ENCODE measurements at regions not wholly inside any gene's neighbourhood (a gene's known extent, or its start where the extent isn't known, plus 50 kb on each side); places are given as distances from the start of the nearest gene placed in this dataset.

DNA sequence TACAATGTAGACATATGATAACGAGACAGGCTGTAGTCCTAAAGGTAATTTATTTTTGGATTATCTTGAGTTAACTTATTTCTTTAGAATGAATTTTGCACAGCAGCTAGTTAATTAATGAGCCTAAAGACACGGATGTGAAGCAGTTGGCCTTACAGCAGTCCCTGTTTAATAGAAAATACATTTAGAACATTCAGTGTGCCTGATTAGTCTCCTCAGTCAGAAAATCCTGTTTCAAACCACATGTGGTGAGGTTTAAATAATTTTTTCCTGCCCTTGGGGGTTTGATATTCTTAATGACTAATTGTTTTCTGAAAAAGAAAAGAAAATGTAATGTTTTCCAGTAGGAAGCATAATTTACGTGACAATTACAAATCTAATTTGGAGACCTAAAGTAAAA is 494.2 kb upstream of the CDH8 start:
- TF ChIP-seq, protein P1, sequence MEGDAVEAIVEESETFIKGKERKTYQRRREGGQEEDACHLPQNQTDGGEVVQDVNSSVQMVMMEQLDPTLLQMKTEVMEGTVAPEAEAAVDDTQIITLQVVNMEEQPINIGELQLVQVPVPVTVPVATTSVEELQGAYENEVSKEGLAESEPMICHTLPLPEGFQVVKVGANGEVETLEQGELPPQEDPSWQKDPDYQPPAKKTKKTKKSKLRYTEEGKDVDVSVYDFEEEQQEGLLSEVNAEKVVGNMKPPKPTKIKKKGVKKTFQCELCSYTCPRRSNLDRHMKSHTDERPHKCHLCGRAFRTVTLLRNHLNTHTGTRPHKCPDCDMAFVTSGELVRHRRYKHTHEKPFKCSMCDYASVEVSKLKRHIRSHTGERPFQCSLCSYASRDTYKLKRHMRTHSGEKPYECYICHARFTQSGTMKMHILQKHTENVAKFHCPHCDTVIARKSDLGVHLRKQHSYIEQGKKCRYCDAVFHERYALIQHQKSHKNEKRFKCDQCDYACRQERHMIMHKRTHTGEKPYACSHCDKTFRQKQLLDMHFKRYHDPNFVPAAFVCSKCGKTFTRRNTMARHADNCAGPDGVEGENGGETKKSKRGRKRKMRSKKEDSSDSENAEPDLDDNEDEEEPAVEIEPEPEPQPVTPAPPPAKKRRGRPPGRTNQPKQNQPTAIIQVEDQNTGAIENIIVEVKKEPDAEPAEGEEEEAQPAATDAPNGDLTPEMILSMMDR (IDR thresholded peaks at IDR 0.05): no peak
- CTCF ChIA-PET: no interaction called here
- no TSS peak for BruUV-seq (replicated peaks)
- Histone ChIP-seq H3K4me1 (ENCODE audit: control insufficient read depth, insufficient read depth, low read length) (no peaks in the 10 kb centered on the region), H3K27ac (ENCODE audit: low read length) (no peak overlapping the region), H3K27me3 (ENCODE audit: control insufficient read depth, insufficient read depth, low read length) (no peaks in the 10 kb centered on the region), H3K4me3 (ENCODE audit: low read depth in 2 of 2, low read length in 2 of 2) (no peak overlapping the region), H3K9me3 (ENCODE audit: control insufficient read depth, insufficient read depth, low read depth, low read length) (no peaks in the 10 kb centered on the region), H3K36me3 (ENCODE audit: control insufficient read depth, insufficient read depth, low read length) (no peaks in the 10 kb centered on the region)
- no peak for ATAC-seq
- no peak for DNase-seq (ENCODE audit: low read depth, low spot score)
- intact Hi-C loops (cut with micrococcal nuclease; ENCODE audit: unreplicated experiment) (no loop called here), in situ Hi-C loops (cut with HindIII; ENCODE audit: low pct_unique_long_range_greater_than_20kb, low sequenced_read_pairs) (no loop called here)
- POLR2A ChIA-PET: no interaction called here

GRCh38 chr16:62516001-62516400 is 479.8 kb upstream of the CDH8 start:
- ChIA-PET CTCF (no interaction called here), POLR2A (no interaction called here)
- ATAC-seq: no peak
- H3K27ac ChIP-seq (ENCODE audit: low read length): no peak overlapping the region
- no peaks in the 10 kb centered on the region for H3K36me3 ChIP-seq (ENCODE audit: control insufficient read depth, insufficient read depth, low read length)
- intact Hi-C loops (cut with micrococcal nuclease; ENCODE audit: unreplicated experiment): no loop called here
- BruUV-seq (replicated peaks): no TSS peak
- no peaks in the 10 kb centered on the region for H3K9me3 ChIP-seq (ENCODE audit: control insufficient read depth, insufficient read depth, low read depth, low read length)
- DNase-seq (ENCODE audit: low read depth, low spot score): no peak
- no peak for TF ChIP-seq POLR2AphosphoS5 (IDR thresholded peaks at IDR 0.05; ENCODE audit: low read depth, low read length)
- TF ChIP-seq, protein P2, sequence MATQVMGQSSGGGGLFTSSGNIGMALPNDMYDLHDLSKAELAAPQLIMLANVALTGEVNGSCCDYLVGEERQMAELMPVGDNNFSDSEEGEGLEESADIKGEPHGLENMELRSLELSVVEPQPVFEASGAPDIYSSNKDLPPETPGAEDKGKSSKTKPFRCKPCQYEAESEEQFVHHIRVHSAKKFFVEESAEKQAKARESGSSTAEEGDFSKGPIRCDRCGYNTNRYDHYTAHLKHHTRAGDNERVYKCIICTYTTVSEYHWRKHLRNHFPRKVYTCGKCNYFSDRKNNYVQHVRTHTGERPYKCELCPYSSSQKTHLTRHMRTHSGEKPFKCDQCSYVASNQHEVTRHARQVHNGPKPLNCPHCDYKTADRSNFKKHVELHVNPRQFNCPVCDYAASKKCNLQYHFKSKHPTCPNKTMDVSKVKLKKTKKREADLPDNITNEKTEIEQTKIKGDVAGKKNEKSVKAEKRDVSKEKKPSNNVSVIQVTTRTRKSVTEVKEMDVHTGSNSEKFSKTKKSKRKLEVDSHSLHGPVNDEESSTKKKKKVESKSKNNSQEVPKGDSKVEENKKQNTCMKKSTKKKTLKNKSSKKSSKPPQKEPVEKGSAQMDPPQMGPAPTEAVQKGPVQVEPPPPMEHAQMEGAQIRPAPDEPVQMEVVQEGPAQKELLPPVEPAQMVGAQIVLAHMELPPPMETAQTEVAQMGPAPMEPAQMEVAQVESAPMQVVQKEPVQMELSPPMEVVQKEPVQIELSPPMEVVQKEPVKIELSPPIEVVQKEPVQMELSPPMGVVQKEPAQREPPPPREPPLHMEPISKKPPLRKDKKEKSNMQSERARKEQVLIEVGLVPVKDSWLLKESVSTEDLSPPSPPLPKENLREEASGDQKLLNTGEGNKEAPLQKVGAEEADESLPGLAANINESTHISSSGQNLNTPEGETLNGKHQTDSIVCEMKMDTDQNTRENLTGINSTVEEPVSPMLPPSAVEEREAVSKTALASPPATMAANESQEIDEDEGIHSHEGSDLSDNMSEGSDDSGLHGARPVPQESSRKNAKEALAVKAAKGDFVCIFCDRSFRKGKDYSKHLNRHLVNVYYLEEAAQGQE (IDR thresholded peaks at IDR 0.05; ENCODE audit: insufficient read depth in 1 of 2, low read depth in 2 of 2, low read length in 1 of 2): no peak
- TF ChIP-seq SIN3A (IDR thresholded peaks at IDR 0.05; ENCODE audit: borderline replicate concordance, insufficient read depth, low read depth, low read length): no peak
- no peak for TF ChIP-seq TCF7L2 (IDR thresholded peaks at IDR 0.05; ENCODE audit: low read depth, low read length)
- TF ChIP-seq, protein P1 (IDR thresholded peaks at IDR 0.05): no peak
- no peak overlapping the region for H3K4me3 ChIP-seq (ENCODE audit: low read depth in 2 of 2, low read length in 2 of 2)
- no peaks in the 10 kb centered on the region for H3K27me3 ChIP-seq (ENCODE audit: control insufficient read depth, insufficient read depth, low read length)
- H3K4me1 ChIP-seq (ENCODE audit: control insufficient read depth, insufficient read depth, low read length): no peaks in the 10 kb centered on the region
- in situ Hi-C loops (cut with HindIII; ENCODE audit: low pct_unique_long_range_greater_than_20kb, low sequenced_read_pairs): no loop called here

GRCh38 chr16:62503073-62503472 is 466.8 kb upstream of the CDH8 start:
- POLR2A ChIA-PET: no interaction called here
- in situ Hi-C loops (cut with HindIII; ENCODE audit: low pct_unique_long_range_greater_than_20kb, low sequenced_read_pairs): no loop called here

More at GRCh38 chr16:62503073-62503472, 466.8 kb upstream of the CDH8 start:
- intact Hi-C loops (cut with micrococcal nuclease; ENCODE audit: unreplicated experiment): no loop called here
- Histone ChIP-seq H3K4me3 (ENCODE audit: low read depth in 2 of 2, low read length in 2 of 2) (no peak overlapping the region), H3K36me3 (ENCODE audit: control insufficient read depth, insufficient read depth, low read length) (no peaks in the 10 kb centered on the region), H3K27ac (ENCODE audit: low read length) (no peak overlapping the region), H3K9me3 (ENCODE audit: control insufficient read depth, insufficient read depth, low read depth, low read length) (no peaks in the 10 kb centered on the region), H3K4me1 (ENCODE audit: control insufficient read depth, insufficient read depth, low read length) (no peaks in the 10 kb centered on the region), H3K27me3 (ENCODE audit: control insufficient read depth, insufficient read depth, low read length) (no peaks in the 10 kb centered on the region)
- TF ChIP-seq SIN3A (IDR thresholded peaks at IDR 0.05; ENCODE audit: borderline replicate concordance, insufficient read depth, low read depth, low read length): no peak
- TF ChIP-seq, protein P1 (IDR thresholded peaks at IDR 0.05): no peak
- TF ChIP-seq, protein P2 (IDR thresholded peaks at IDR 0.05; ENCODE audit: insufficient read depth in 1 of 2, low read depth in 2 of 2, low read length in 1 of 2): no peak
- no peak for TF ChIP-seq POLR2AphosphoS5 (IDR thresholded peaks at IDR 0.05; ENCODE audit: low read depth, low read length)
- TF ChIP-seq TCF7L2 (IDR thresholded peaks at IDR 0.05; ENCODE audit: low read depth, low read length): no peak
- CTCF ChIA-PET: no interaction called here
- ATAC-seq: no peak
- no TSS peak for BruUV-seq (replicated peaks)
- no peak for DNase-seq (ENCODE audit: low read depth, low spot score)
